HG03060 (cell line): ENCODE measurements at regions not wholly inside any gene's neighbourhood (a gene's known extent, or its start where the extent isn't known, plus 50 kb on each side); places are given as distances from the start of the nearest gene placed in this dataset.

Experiments used
- ATAC-seq: cut with Tn5 transposase; IDR thresholded peaks from one replicate; pipeline ENCODE4 v1.9.1; 2021; ENCODE audit warnings: low read depth, moderate number of reproducible peaks; ENCODE audit not compliant: unreplicated experiment

DNA sequence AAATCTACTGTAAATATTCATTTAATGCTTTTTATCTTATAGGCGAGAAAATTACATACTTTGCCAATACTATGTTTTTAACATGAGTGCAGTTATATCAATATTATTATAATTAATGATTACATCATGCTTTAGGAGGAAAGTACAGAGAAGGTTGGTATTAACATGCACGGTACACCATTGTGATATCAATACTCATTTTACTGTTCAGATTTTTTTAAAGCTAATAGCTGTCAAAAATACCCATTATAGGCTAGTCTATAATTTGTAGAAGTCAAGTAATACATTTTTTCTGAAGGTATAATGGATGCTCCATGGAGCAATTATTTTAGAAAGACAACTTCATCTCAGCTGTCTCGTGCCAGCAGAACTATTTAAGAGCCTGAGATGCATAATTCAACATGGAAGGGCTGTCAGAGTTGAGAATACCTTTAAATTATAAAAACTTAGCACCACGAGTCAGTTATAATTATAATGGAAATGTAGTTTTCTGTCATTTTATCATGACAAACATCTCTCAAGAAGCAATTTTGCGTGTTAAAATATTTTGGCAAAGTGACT is 1641.7 kb upstream of the ACVR2A start:
- ATAC-seq: no peak

- ATAC-seq: no peak
Measured at GRCh38 chr2:146193619-146194018, 1651.2 kb upstream of the ACVR2A start.

- ATAC-seq: no peak
Measured at GRCh38 chr2:146189541-146189940, 1655.3 kb upstream of the ACVR2A start.

- no peak for ATAC-seq
Measured at GRCh38 chr2:146173934-146174333, 1654.0 kb upstream of the ZEB2 start.

- ATAC-seq: no peak
Measured at GRCh38 chr2:146161256-146161882, 1641.5 kb upstream of the ZEB2 start.

DNA sequence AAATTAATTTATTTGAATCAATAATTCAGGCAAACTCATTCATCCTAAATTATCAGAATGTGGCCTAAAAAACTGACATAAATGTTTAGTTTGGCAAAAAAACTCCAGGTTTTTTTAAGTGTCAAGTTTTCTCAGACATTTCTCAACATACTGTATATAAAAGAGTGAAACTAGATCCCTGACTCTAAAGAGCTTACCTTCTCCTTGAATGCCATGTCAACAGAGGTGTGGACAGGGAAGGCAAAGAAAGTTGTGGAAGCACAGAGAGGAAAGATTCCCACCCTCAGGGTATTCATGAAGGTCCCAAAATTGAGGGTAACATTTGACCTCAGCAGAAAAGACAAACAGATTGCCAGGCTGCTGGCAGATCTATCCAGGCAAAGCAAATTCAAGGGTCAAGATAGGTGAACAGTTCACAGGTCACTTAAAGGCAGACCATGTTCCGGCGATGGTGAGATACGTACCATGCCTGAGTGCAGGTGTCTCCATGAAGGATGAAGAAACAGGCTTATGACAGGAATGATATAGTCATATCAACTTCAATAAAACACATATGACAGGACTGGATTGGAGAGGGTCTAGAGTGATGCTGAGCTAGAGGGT is 1638.3 kb upstream of the ZEB2 start:
- ATAC-seq: no peak

DNA sequence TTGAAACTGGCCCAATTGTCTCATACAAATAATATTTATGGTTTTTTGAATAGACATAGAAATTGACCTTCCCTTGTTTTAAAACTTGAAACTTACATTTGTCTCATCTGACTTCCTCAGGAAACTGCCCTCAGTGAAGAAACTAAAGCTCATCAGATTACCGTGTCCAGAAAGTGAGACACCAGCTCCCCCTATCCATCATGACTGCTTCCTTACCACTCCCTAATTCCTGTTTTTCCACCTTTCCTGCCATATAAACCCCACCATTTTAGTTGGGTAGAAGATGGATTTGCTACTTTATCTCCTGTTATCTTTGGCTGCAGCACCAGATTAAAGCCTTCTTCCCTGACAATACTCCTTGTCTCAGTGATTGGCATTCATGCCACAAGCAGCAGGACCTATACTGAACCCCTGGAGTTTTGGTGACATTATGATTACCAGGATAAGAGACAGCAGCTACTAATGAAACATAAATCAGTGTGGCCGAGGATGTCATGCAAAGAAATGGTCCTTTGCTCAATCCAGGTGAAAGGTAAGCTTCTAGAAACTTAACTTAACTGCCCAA is 1627.6 kb upstream of the ZEB2 start:
- no peak for ATAC-seq

DNA sequence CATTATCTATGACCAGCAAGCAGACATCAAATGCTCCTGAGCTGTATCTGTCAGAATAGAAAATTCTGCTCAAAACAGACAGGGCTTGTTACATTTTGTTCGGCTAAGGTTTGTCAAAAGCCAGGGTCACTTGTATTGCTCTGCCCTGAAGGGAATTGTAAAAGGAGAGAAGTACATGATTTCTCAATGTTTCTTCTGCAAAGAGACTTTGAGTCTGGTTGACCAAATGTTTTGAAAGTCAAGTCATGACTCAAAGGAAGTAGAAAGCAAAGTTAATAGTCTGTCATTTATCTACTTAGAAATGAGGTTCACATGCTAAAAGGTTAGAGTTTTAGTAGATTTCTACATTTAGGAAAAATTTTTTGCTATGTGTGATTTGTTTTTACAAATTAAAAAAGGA is 1624.1 kb upstream of the ZEB2 start:
- ATAC-seq: no peak

DNA sequence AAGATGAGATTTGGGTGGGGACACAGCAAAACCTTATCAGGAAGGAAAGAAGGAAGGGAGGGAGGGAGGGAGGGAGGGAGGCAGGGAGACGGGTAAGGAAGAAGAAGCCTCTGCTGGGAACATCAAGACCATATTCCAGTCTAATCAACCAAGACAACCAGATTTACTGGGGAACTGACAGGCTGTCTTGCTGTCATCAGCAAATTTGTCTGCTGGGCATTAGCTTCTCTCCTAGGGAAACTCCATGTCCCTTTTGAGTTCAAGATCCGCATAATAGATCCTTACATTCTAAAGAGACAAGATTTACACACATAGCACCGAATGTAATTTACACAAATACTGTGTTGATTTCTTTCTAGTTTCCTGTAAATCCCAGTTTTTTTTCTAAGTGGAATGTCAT is 1618.9 kb upstream of the ZEB2 start:
- no peak for ATAC-seq

DNA sequence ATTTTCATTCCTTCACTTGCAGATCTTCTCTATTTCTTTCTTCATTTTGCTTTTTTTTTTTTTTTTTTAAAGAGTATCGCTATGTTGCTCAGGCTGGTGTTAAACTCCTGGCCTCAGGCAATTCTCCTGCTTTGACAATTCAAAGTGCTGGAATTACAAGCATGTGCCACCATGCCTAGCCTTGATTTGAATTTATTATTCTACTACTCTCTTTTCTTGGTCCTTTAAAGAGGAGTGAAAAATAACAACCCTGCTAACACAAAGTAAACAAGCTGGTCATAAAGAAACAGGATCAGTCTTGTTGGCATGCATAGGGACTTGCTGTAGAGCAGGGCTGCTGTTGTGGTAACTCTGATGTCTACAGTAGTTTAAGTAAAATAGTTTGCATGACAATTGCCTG is 1615.3 kb upstream of the ZEB2 start:
- no peak for ATAC-seq

GRCh38 chr2:146131785-146132184 is 1611.9 kb upstream of the ZEB2 start:
- ATAC-seq: no peak

- ATAC-seq: no peak
Measured at GRCh38 chr2:146131048-146131447, 1611.1 kb upstream of the ZEB2 start.

DNA sequence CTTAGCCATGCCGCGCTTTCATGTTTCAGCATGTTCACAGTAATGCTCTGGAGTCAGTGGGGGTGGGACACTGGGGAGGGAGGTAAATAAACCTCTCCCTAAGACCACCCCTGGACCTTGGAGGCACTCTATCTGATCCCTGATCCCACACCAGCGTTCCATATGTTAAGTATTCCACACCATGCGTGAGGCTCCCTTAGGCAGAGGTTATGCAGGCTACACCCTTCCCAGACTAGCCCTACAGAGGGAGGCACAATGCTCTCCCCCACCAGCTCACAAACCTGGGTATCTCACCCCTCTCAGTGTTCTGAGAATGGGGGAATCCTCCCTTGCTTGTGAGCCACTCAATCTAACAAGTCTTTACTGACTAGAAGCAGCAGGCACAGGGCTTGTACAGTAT is 1610.4 kb upstream of the ZEB2 start:
- no peak for ATAC-seq

GRCh38 chr2:146129231-146129630 is 1609.3 kb upstream of the ZEB2 start:
- no peak for ATAC-seq

- no peak for ATAC-seq
Measured at GRCh38 chr2:146128216-146128615, 1608.3 kb upstream of the ZEB2 start.

DNA sequence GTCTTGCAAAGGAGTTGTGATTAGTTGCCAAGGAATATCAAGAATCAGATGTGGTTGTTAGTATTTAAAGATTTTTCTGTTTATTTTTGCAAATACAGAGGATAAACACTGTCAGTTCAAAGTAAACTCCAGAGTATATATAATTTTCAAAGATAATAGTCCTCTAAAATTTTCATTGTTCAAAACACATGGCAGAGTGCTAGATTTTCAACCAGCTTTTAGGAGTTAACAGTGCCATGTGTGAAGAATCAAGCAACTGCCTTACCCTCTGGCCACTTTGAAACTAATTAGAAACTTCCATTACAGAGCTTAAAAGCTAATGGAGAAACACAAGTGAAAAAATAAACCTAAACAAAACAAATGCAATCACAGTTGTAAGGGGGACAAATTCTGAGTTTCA is 1605.6 kb upstream of the ZEB2 start:
- no peak for ATAC-seq

GRCh38 chr2:146124741-146125140 is 1604.8 kb upstream of the ZEB2 start:
- no peak for ATAC-seq

DNA sequence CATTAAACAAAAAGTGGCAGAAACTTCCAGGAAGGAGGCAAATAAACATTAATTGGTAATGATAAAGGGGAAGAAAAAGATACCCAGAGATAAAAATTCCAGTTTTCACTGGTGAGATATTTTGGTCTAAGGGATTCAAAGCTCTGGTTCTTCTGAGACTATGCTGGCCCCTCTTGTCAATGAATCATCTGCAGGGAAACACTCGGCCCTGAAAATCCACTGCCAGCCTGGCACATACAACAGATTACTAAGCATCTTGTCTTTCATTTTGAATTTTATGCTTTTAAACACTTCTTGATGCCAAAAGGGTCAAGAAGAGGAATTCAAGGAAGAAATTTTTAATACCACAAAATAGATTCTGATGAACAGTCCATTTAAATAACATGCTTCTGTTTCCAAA is 1603.8 kb upstream of the ZEB2 start:
- no peak for ATAC-seq

DNA sequence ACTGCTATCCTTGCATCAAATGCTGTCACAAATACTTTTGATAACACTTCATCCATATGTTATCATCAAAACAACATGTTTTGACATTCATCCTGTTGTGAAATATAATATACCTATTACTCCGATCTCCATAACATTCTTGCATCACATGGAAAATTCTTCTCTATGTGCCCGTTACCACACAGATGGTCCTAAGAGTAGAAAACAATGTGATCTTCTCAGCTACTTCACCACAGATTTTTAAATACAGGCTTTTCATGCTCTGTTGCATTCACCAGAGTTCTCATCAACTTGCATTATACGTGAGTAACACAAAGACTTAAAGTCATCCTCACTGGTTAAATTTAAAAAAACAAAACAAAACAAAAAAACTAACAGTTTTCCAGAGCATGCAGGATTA is 1603.3 kb upstream of the ZEB2 start:
- ATAC-seq: no peak

- ATAC-seq: no peak
Measured at GRCh38 chr2:146119586-146119985, 1599.7 kb upstream of the ZEB2 start.

DNA sequence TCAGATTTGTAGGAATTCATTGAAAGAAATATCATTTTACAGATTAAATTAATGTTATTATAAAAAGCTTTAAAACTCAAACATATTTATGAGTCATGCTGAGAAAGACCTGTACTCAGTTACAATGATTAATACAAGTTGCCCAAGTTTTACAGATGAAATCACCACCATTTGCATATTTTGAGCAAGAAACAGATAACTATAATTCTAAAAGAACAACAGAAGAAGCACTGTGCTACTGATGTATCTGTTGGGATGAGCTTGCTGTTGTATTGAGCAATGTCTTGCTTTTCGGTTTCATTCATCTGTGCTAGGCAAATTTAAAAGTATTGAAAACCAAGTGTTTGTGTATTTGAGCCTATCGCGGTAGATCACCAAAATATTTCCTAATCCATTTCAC is 1589.1 kb upstream of the ZEB2 start:
- ATAC-seq: no peak

- ATAC-seq: no peak
Measured at GRCh38 chr2:146094185-146094584, 1574.3 kb upstream of the ZEB2 start.
